Body of pancreas (tissue), 4 donors: ENCODE measurements at regions not wholly inside any gene's neighbourhood (a gene's known extent, or its start where the extent isn't known, plus 50 kb on each side); places are given as distances from the start of the nearest gene placed in this dataset.

ENCODE experiments used
- CTCF ChIP-seq, 7 experiments: fragments of 450-650 bp in 4 of 7; fragments of 200-600 bp in 3 of 7; sonication (generic) in 3 of 7; IDR thresholded peaks; one replicate each; pipeline ENCODE4 v1.5.1; 2016 to 2019; ENCODE audit warnings: antibody characterized with exemption in 7 of 7
- POLR2A ChIP-seq, 3 donors: fragments of 450-650 bp; IDR thresholded peaks; one replicate each; pipeline ENCODE4 v1.6.1; 2016; ENCODE audit warnings: antibody characterized with exemption in 3 of 3, mild to moderate bottlenecking in 2 of 3

GRCh38 chr1:99133756-99134500, 129.3 kb upstream of the PLPPR5 start:
- no peak for TF ChIP-seq POLR2A (IDR thresholded peaks at IDR 0.05)
- TF ChIP-seq CTCF (IDR thresholded peaks at IDR 0.05), result no peak
